KMS-11 (cell line): ENCODE measurements at regions not wholly inside any gene's neighbourhood (a gene's known extent, or its start where the extent isn't known, plus 50 kb on each side); places are given as distances from the start of the nearest gene placed in this dataset.

Experiments used
- H2AFZ ChIP-seq: fragments of 200-600 bp; sonication (generic); 2 replicates; pipeline ENCODE4 v1.6.1; 2016; ENCODE audit warnings: antibody characterized with exemption, mixed run types, low read depth
- H3K27ac ChIP-seq: fragments of 200-600 bp; sonication (generic); 2 replicates; pipeline ENCODE4 v1.6.1; 2016; ENCODE audit warnings: mild to moderate bottlenecking, mixed run types
- H3K27me3 ChIP-seq: fragments of 200-600 bp; sonication (generic); 2 replicates; pipeline ENCODE4 v1.6.1; 2017; ENCODE audit warnings: mild to moderate bottlenecking, low read depth, mixed run types, moderate library complexity; ENCODE audit not compliant: insufficient read depth
- H3K36me3 ChIP-seq: fragments of 200-600 bp; sonication (generic); 2 replicates; pipeline ENCODE4 v1.6.1; 2017; ENCODE audit warnings: mild to moderate bottlenecking, mixed run types; ENCODE audit not compliant: insufficient read depth
- H3K4me1 ChIP-seq: fragments of 200-600 bp; sonication (generic); 2 replicates; pipeline ENCODE4 v1.6.1; 2016; ENCODE audit warnings: mild to moderate bottlenecking, low read depth, mixed run types; ENCODE audit not compliant: poor library complexity, severe bottlenecking
- H3K4me2 ChIP-seq: fragments of 200-600 bp; sonication (generic); 2 replicates; pipeline ENCODE4 v1.7.0; 2016; ENCODE audit warnings: mild to moderate bottlenecking, mixed run types
- H3K4me3 ChIP-seq: fragments of 200-600 bp; sonication (generic); IDR thresholded peaks from 2 replicates; pipeline ENCODE4 v1.6.1; 2017; ENCODE audit warnings: low read depth, low read length, mixed read lengths; ENCODE audit not compliant: insufficient read depth
- H3K79me2 ChIP-seq: fragments of 200-600 bp; sonication (generic); 2 replicates; pipeline ENCODE4 v1.6.1; 2016; ENCODE audit warnings: low read depth, mixed run types; ENCODE audit not compliant: insufficient read depth
- H3K9ac ChIP-seq: fragments of 200-600 bp; sonication (generic); 2 replicates; pipeline ENCODE4 v1.6.1; 2016; ENCODE audit warnings: mild to moderate bottlenecking, mixed run types
- H4K20me1 ChIP-seq: fragments of 200-600 bp; sonication (generic); 2 replicates; pipeline ENCODE4 v1.6.1; 2016; ENCODE audit warnings: mild to moderate bottlenecking, mixed run types; ENCODE audit not compliant: insufficient read depth
- CTCF ChIP-seq: fragments of 200-600 bp; sonication (generic); conservative IDR thresholded peaks from 2 replicates; pipeline ENCODE4 v1.6.1; 2017; ENCODE audit warnings: low read depth, mild to moderate bottlenecking, antibody characterized with exemption, low read length, moderate library complexity, mixed read lengths

GRCh38 chr2:12484536-12485115 lies 232.1 kb upstream of the TRIB2 start:
- Histone ChIP-seq H3K4me3 (no peak overlapping the region), H4K20me1 (no peaks in the 10 kb centered on the region), H3K79me2 (no peaks in the 10 kb centered on the region), H3K27me3 (no peaks in the 10 kb centered on the region), H3K4me2 (no peak overlapping the region), H3K36me3 (no peaks in the 10 kb centered on the region), H3K27ac (no peak overlapping the region), H3K9ac (no peak overlapping the region), H2AFZ (no peak overlapping the region), H3K4me1 (no peaks in the 10 kb centered on the region)
- no peak for TF ChIP-seq CTCF

GRCh38 chr2:12486205-12487118 lies 230.3 kb upstream of the TRIB2 start:
- TF ChIP-seq CTCF = no peak
- H3K4me1 ChIP-seq = no peaks in the 10 kb centered on the region
- no peak overlapping the region for H3K27ac ChIP-seq
- H3K36me3 ChIP-seq = no peaks in the 10 kb centered on the region
- H3K27me3 ChIP-seq = no peaks in the 10 kb centered on the region
- no peak overlapping the region for H2AFZ ChIP-seq
- no peaks in the 10 kb centered on the region for H3K79me2 ChIP-seq
- no peak overlapping the region for H3K4me3 ChIP-seq
- no peak overlapping the region for H3K9ac ChIP-seq
- no peak overlapping the region for H3K4me2 ChIP-seq
- no peaks in the 10 kb centered on the region for H4K20me1 ChIP-seq

GRCh38 chr2:12487253-12488004 lies 229.3 kb upstream of the TRIB2 start:
- no peak for TF ChIP-seq CTCF
- H3K9ac ChIP-seq = no peak overlapping the region

GRCh38 chr2:12488352-12489318 lies 228.1 kb upstream of the TRIB2 start:
- Histone ChIP-seq H3K27me3 (no peaks in the 10 kb centered on the region), H3K9ac (no peak overlapping the region), H3K36me3 (no peaks in the 10 kb centered on the region), H3K4me3 (no peak overlapping the region), H3K4me1 (no peaks in the 10 kb centered on the region), H2AFZ (no peak overlapping the region), H3K4me2 (no peak overlapping the region), H3K79me2 (no peaks in the 10 kb centered on the region), H4K20me1 (no peaks in the 10 kb centered on the region), H3K27ac (no peak overlapping the region)
- no peak for TF ChIP-seq CTCF

More at GRCh38 chr2:12487253-12488004, 229.3 kb upstream of the TRIB2 start:
- H3K79me2 ChIP-seq = no peaks in the 10 kb centered on the region
- H4K20me1 ChIP-seq = no peaks in the 10 kb centered on the region
- no peak overlapping the region for H3K4me2 ChIP-seq
- H3K27ac ChIP-seq = no peak overlapping the region
- H3K4me3 ChIP-seq = no peak overlapping the region
- H2AFZ ChIP-seq = no peak overlapping the region
- no peaks in the 10 kb centered on the region for H3K27me3 ChIP-seq
- H3K4me1 ChIP-seq = no peaks in the 10 kb centered on the region
- no peaks in the 10 kb centered on the region for H3K36me3 ChIP-seq
